Endothelial cell (in vitro differentiated cells): ENCODE measurements at regions not wholly inside any gene's neighbourhood (a gene's known extent, or its start where the extent isn't known, plus 50 kb on each side); places are given as distances from the start of the nearest gene placed in this dataset.

ENCODE experiments used
- DNase-seq: peaks from one replicate; pipeline ENCODE4 v3.0.0; 2021; ENCODE audit warnings: low spot score
- H3K27ac Mint-ChIP-seq: one replicate; pipeline ENCODE4 v1.8.0; 2021; ENCODE audit warnings: mixed read lengths, inconsistent platforms; ENCODE audit not compliant: unreplicated experiment
- H3K27me3 Mint-ChIP-seq: one replicate; pipeline ENCODE4 v1.8.0; 2021; ENCODE audit warnings: mild to moderate bottlenecking, moderate library complexity, mixed read lengths, inconsistent platforms; ENCODE audit not compliant: unreplicated experiment
- H3K36me3 Mint-ChIP-seq: one replicate; pipeline ENCODE4 v1.8.0; 2021; ENCODE audit warnings: mild to moderate bottlenecking, low read depth, mixed read lengths, inconsistent platforms; ENCODE audit not compliant: unreplicated experiment
- H3K4me1 Mint-ChIP-seq: one replicate; pipeline ENCODE4 v1.8.0; 2021; ENCODE audit warnings: mild to moderate bottlenecking, mixed read lengths, inconsistent platforms; ENCODE audit not compliant: unreplicated experiment
- H3K4me3 Mint-ChIP-seq: one replicate; pipeline ENCODE4 v1.8.0; 2021; ENCODE audit warnings: mild to moderate bottlenecking, mixed read lengths, inconsistent platforms; ENCODE audit not compliant: unreplicated experiment
- H3K9me3 Mint-ChIP-seq: one replicate; pipeline ENCODE4 v1.8.0; 2021; ENCODE audit warnings: mixed read lengths, inconsistent platforms; ENCODE audit not compliant: unreplicated experiment
- CTCF ChIP-seq: fragments of 200-600 bp; sonication (generic); IDR thresholded peaks from one replicate; pipeline ENCODE4 v1.5.0; 2021; ENCODE audit warnings: antibody characterized with exemption; ENCODE audit not compliant: unreplicated experiment

GRCh38 chr12:92025462-92026207, 120.0 kb downstream of the BTG1 start:
- no peaks in the 10 kb centered on the region for H3K9me3 Mint-ChIP-seq
- H3K27me3 Mint-ChIP-seq: peaks cover 1% of the 10 kb centered on the region

GRCh38 chr12:92022093-92022492, 123.6 kb downstream of the BTG1 start:
- no peak for TF ChIP-seq CTCF
- Mint-ChIP-seq H3K27me3 (peaks cover 1% of the 10 kb centered on the region), H3K4me1 (peaks cover 16% of the 10 kb centered on the region), H3K9me3 (no peaks in the 10 kb centered on the region), H3K36me3 (no peaks in the 10 kb centered on the region), H3K27ac (no peak overlapping the region), H3K4me3 (no peak overlapping the region)
- DNase-seq: no peak

More at GRCh38 chr12:92025462-92026207, 120.0 kb downstream of the BTG1 start:
- no peaks in the 10 kb centered on the region for H3K36me3 Mint-ChIP-seq
- H3K4me3 Mint-ChIP-seq: no peak overlapping the region
- no peak for DNase-seq
- H3K4me1 Mint-ChIP-seq: peaks cover 13% of the 10 kb centered on the region
- no peak for TF ChIP-seq CTCF
- no peak overlapping the region for H3K27ac Mint-ChIP-seq

GRCh38 chr12:92021666-92022035, 124.0 kb downstream of the BTG1 start:
- H3K27me3 Mint-ChIP-seq: peaks cover 1% of the 10 kb centered on the region
- H3K4me1 Mint-ChIP-seq: peaks cover 16% of the 10 kb centered on the region
- H3K27ac Mint-ChIP-seq: no peak overlapping the region
- no peaks in the 10 kb centered on the region for H3K36me3 Mint-ChIP-seq
- no peak for TF ChIP-seq CTCF
- no peaks in the 10 kb centered on the region for H3K9me3 Mint-ChIP-seq
- no peak for DNase-seq
- H3K4me3 Mint-ChIP-seq: no peak overlapping the region

GRCh38 chr12:92020983-92021665, 124.5 kb downstream of the BTG1 start:
- Mint-ChIP-seq H3K4me3 (no peak overlapping the region), H3K27me3 (peaks cover 1% of the 10 kb centered on the region), H3K36me3 (no peaks in the 10 kb centered on the region), H3K9me3 (no peaks in the 10 kb centered on the region), H3K4me1 (peaks cover 16% of the 10 kb centered on the region), H3K27ac (no peak overlapping the region)
- DNase-seq: no peak
- no peak for TF ChIP-seq CTCF
